HepG2 (cell line): ENCODE measurements at regions not wholly inside any gene's neighbourhood (a gene's known extent, or its start where the extent isn't known, plus 50 kb on each side); places are given as distances from the start of the nearest gene placed in this dataset.
A peak's percentile ranks its signal among the peaks of the same experiment; 100 is the strongest.

ENCODE experiments used
- ATAC-seq: fragments of 200-7000 bp; cut with Tn5 transposase; 3 replicates; pipeline ENCODE4 v1.9.1; 2020; ENCODE audit warnings: mild to moderate bottlenecking, moderate library complexity
- BruUV-seq: library from RNA; stranded (reverse); fragments of 400-500 nt; replicated peaks from 2 replicates; lab custom pipeline; 2021; lab: Mats Ljungman, UMichigan
- CTCF ChIA-PET: fragments of 300-600 bp; formaldehyde crosslinking; extraction: SDS; loops from one replicate; lab custom pipeline; 2021; ENCODE audit warnings: low total read pairs, inconsistent platforms, low intra/inter-chr PET ratio; lab: Yijun Ruan, JAX
- POLR2A ChIA-PET: fragments of 350-600 bp; sonication (Branson Sonifier 250); formaldehyde crosslinking; loops from one replicate; lab custom pipeline; 2020; ENCODE audit warnings: antibody characterized with exemption, inconsistent platforms; lab: Yijun Ruan, JAX
- DNase-seq: peaks from one replicate; pipeline ENCODE4 v3.0.0-alpha.2; 2015; ENCODE audit warnings: low spot score
- FAIRE-seq: peaks from 3 replicates; lab custom pipeline; 2011; peaks lifted over from hg19 to GRCh38; lab: Jason Lieb, UNC
- H2AFZ ChIP-seq: one replicate; pipeline ENCODE4 v1.6.1; 2011; ENCODE audit warnings: low read length, inconsistent platforms
- H3K27ac ChIP-seq: fragments of 300-600 bp; 3 replicates; pipeline ENCODE4 v1.8.0; 2011; ENCODE audit warnings: mixed run types, mild to moderate bottlenecking, mixed read lengths, low read length, inconsistent platforms; ENCODE audit not compliant: insufficient read depth; ENCODE audit errors: extremely low read length
- H3K27me3 ChIP-seq, 2 experiments: fragments of 200-600 bp in 1 of 2; 2 replicates in 1 of 2; 3 replicates in 1 of 2; pipeline versions ENCODE4 v1.6.0 to v1.8.0; 2011; ENCODE audit warnings: low read length in 2 of 2, mild to moderate bottlenecking in 2 of 2, moderate library complexity in 2 of 2, inconsistent platforms in 1 of 2; ENCODE audit not compliant: insufficient read depth in 2 of 2, control insufficient read depth in 1 of 2
- H3K36me3 ChIP-seq, 2 experiments: fragments of 200-600 bp in 1 of 2; replicated peaks in 1 of 2; 2 replicates in 1 of 2; 3 replicates in 1 of 2; pipeline versions ENCODE4 v1.5.1 to v1.8.0; 2011; ENCODE audit warnings: low read length in 2 of 2, inconsistent platforms in 1 of 2; ENCODE audit not compliant: insufficient read depth in 2 of 2, control insufficient read depth in 1 of 2
- H3K4me1 ChIP-seq: 2 replicates; pipeline ENCODE4 v1.5.1; 2012; ENCODE audit warnings: low read length, inconsistent platforms; ENCODE audit not compliant: insufficient read depth
- H3K4me2 ChIP-seq: 2 replicates; pipeline ENCODE4 v1.6.0; 2011; ENCODE audit warnings: low read depth, low read length, inconsistent platforms
- H3K4me3 ChIP-seq, 3 experiments: fragments of 200-600 bp in 1 of 3; sonication (generic), shearing (Covaris generic) in 1 of 3; replicated peaks in 1 of 3; 2 replicates each; pipeline ENCODE4 v1.5.1; 2011 to 2016; ENCODE audit warnings: low read length in 3 of 3, inconsistent platforms in 2 of 3, low read depth in 2 of 3, mild to moderate bottlenecking in 2 of 3, control low read depth in 1 of 3, mixed read lengths in 1 of 3; ENCODE audit not compliant: insufficient read depth in 1 of 3
- H3K79me2 ChIP-seq: one replicate; pipeline ENCODE4 v1.6.1; 2011; ENCODE audit warnings: low read length, inconsistent platforms; ENCODE audit not compliant: insufficient read depth
- H3K9ac ChIP-seq: 2 replicates; pipeline ENCODE4 v1.6.0; 2011; ENCODE audit warnings: mild to moderate bottlenecking, low read depth, low read length, inconsistent platforms; ENCODE audit not compliant: insufficient read depth
- H3K9me3 ChIP-seq: 2 replicates; pipeline ENCODE4 v1.5.1; 2012; ENCODE audit warnings: mild to moderate bottlenecking, low read length
- H4K20me1 ChIP-seq: 2 replicates; pipeline ENCODE4 v1.6.0; 2011; ENCODE audit warnings: inconsistent platforms, mild to moderate bottlenecking, low read length, moderate library complexity; ENCODE audit not compliant: insufficient read depth
- CBFB ChIP-seq: sonication (generic); formaldehyde crosslinking; IDR thresholded peaks from 2 replicates; pipeline ENCODE4 v1.4.0; 2020; ENCODE audit warnings: missing genetic modification reagents
- PHB2 ChIP-seq: fragments of 450-650 bp; IDR thresholded peaks from 2 replicates; pipeline ENCODE4 v1.6.1; 2018; ENCODE audit not compliant: partially characterized antibody
- TOE1 ChIP-seq: sonication (generic); formaldehyde crosslinking; IDR thresholded peaks from 2 replicates; pipeline ENCODE4 v1.4.0; 2020; ENCODE audit warnings: mild to moderate bottlenecking, missing genetic modification reagents
- ZBTB40 ChIP-seq, 2 experiments: fragments of 450-650 bp in 1 of 2; sonication (generic) in 1 of 2; formaldehyde crosslinking in 1 of 2; IDR thresholded peaks; 2 replicates each; pipeline versions ENCODE4 v1.6.1 to v1.8.0; 2016 to 2022; ENCODE audit warnings: antibody characterized with exemption in 1 of 2, mild to moderate bottlenecking in 1 of 2, missing genetic modification reagents in 1 of 2
- ZBTB7B ChIP-seq: sonication (generic); formaldehyde crosslinking; IDR thresholded peaks from 2 replicates; pipeline ENCODE4 v1.4.0; 2020; ENCODE audit warnings: missing genetic modification reagents
- ZNF232 ChIP-seq: sonication (generic); formaldehyde crosslinking; IDR thresholded peaks from 2 replicates; pipeline ENCODE4 v1.4.0; 2020; ENCODE audit warnings: missing genetic modification reagents, borderline replicate concordance
- ZNF589 ChIP-seq: sonication (generic); formaldehyde crosslinking; conservative IDR thresholded peaks from 2 replicates; pipeline ENCODE4 v1.8.0; 2022; ENCODE audit warnings: mild to moderate bottlenecking, moderate library complexity, missing genetic modification reagents
- WGBS: methylation state at CpG from one replicate; pipeline ENCODE4 v1.1.6; 2017; ENCODE audit warnings: low lambda C conversion rate; 5-methylcytosine and 5-hydroxymethylcytosine counted together
- in situ Hi-C: cut with HindIII; loops from 2 replicates; pipeline ENCODE4 v1.10.0; 2017; ENCODE audit warnings: low pct_unique_long_range_greater_than_20kb; ENCODE audit not compliant: extremely low pct_ligation_motif_present
- intact Hi-C: fragments of 100-400 bp; cut with micrococcal nuclease; formaldehyde crosslinking; loops from one replicate; pipeline ENCODE4 v1.10.0; 2022; ENCODE audit not compliant: unreplicated experiment
- TF ChIP-seq, protein P1 (sequence below): sonication (generic); formaldehyde crosslinking; conservative IDR thresholded peaks from 2 replicates; pipeline ENCODE4 v1.4.0; 2020; ENCODE audit warnings: missing genetic modification reagents
- TF ChIP-seq, protein P2 (sequence below): sonication (generic); formaldehyde crosslinking; IDR thresholded peaks from 2 replicates; pipeline ENCODE4 v1.5.0; 2020; ENCODE audit warnings: missing genetic modification reagents

DNA sequence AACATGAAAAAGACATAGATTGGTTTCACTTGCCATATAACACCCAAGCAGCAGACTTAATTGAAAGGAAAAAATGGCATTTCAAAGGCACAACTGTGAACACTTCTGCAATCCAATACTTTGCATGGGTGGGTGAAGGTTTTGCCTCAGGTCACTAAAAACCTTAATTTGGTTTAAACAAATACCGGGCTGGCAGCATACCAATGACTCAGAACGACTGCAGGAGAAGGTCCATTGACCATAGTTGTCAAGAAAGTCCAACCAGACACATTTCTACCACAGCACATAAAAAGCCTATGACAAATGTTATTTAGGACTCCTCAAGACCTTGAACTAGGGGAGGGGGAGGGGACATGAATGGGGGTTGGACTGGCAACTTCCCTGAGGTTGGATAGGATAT is 183.6 kb upstream of the TRPC5 start (continued):
- TF ChIP-seq ZNF232, result no peak
- TF ChIP-seq, protein P1, sequence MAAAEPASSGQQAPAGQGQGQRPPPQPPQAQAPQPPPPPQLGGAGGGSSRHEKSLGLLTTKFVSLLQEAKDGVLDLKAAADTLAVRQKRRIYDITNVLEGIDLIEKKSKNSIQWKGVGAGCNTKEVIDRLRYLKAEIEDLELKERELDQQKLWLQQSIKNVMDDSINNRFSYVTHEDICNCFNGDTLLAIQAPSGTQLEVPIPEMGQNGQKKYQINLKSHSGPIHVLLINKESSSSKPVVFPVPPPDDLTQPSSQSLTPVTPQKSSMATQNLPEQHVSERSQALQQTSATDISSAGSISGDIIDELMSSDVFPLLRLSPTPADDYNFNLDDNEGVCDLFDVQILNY, result no peak

GRCh38 chrX:112259375-112259774 is 176.8 kb upstream of the TRPC5 start:
- H3K9ac ChIP-seq, result no peak overlapping the region
- no peak overlapping the region for H2AFZ ChIP-seq
- no peak overlapping the region for H3K4me3 ChIP-seq
- WGBS, result 2% methylated on average over 3 of the region's 3 CpGs
- H3K4me2 ChIP-seq, result no peak overlapping the region
- no peaks in the 10 kb centered on the region for H3K9me3 ChIP-seq
- no peaks in the 10 kb centered on the region for H4K20me1 ChIP-seq
- TF ChIP-seq ZBTB40 (IDR thresholded peaks at IDR 0.05), result peak; percentile 67; the same call in 1 of the 2 replicates
- no peak for TF ChIP-seq ZBTB40 (CRISPR knock-in tag; IDR thresholded peaks at IDR 0.05)
- TF ChIP-seq PHB2, result no peak
- TF ChIP-seq CBFB, result no peak
- TF ChIP-seq ZNF589 (CRISPR knock-in tag), result no peak
- TF ChIP-seq TOE1, result no peak
- TF ChIP-seq, protein P2, sequence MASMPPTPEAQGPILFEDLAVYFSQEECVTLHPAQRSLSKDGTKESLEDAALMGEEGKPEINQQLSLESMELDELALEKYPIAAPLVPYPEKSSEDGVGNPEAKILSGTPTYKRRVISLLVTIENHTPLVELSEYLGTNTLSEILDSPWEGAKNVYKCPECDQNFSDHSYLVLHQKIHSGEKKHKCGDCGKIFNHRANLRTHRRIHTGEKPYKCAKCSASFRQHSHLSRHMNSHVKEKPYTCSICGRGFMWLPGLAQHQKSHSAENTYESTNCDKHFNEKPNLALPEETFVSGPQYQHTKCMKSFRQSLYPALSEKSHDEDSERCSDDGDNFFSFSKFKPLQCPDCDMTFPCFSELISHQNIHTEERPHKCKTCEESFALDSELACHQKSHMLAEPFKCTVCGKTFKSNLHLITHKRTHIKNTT (CRISPR knock-in tag), result no peak
- TF ChIP-seq ZBTB7B (CRISPR knock-in tag), result no peak
- no peak for DNase-seq
- H3K79me2 ChIP-seq, result no peaks in the 10 kb centered on the region
- H3K27me3 ChIP-seq, result no peaks in the 10 kb centered on the region
- intact Hi-C loops (no loop called here), in situ Hi-C loops (no loop called here)
- no peak for FAIRE-seq
- POLR2A ChIA-PET, result no interaction called here
- no peaks in the 10 kb centered on the region for H3K4me1 ChIP-seq
- no TSS peak for BruUV-seq
- no peak overlapping the region for H3K27ac ChIP-seq
- CTCF ChIA-PET, result no interaction called here
- ATAC-seq, result no peak
- no peaks in the 10 kb centered on the region for H3K36me3 ChIP-seq
